GM21786 (cell line): ENCODE measurements at regions not wholly inside any gene's neighbourhood (a gene's known extent, or its start where the extent isn't known, plus 50 kb on each side); places are given as distances from the start of the nearest gene placed in this dataset.
"Not testable (repeated sequence)": the region's sequence is repeated elsewhere in the genome, so short reads cannot be mapped to it uniquely, and the experiment has no call there.

Source experiments
- ATAC-seq: cut with Tn5 transposase; IDR thresholded peaks from one replicate; pipeline ENCODE4 v1.9.1; 2021; ENCODE audit not compliant: unreplicated experiment

- no peak for ATAC-seq
Measured at GRCh38 chrX:13428053-13428786, 108.4 kb upstream of the ATXN3L start.

- no peak for ATAC-seq
Measured at GRCh38 chrX:13427441-13428052, 107.7 kb upstream of the ATXN3L start.

GRCh38 chrX:13420545-13421183 lies 100.8 kb upstream of the ATXN3L start:
- ATAC-seq: no peak

- ATAC-seq: no peak
Measured at GRCh38 chrX:13419918-13420317, 100.1 kb upstream of the ATXN3L start.

- ATAC-seq: no peak
Measured at GRCh38 chrX:13419276-13419675, 99.4 kb upstream of the ATXN3L start.

DNA sequence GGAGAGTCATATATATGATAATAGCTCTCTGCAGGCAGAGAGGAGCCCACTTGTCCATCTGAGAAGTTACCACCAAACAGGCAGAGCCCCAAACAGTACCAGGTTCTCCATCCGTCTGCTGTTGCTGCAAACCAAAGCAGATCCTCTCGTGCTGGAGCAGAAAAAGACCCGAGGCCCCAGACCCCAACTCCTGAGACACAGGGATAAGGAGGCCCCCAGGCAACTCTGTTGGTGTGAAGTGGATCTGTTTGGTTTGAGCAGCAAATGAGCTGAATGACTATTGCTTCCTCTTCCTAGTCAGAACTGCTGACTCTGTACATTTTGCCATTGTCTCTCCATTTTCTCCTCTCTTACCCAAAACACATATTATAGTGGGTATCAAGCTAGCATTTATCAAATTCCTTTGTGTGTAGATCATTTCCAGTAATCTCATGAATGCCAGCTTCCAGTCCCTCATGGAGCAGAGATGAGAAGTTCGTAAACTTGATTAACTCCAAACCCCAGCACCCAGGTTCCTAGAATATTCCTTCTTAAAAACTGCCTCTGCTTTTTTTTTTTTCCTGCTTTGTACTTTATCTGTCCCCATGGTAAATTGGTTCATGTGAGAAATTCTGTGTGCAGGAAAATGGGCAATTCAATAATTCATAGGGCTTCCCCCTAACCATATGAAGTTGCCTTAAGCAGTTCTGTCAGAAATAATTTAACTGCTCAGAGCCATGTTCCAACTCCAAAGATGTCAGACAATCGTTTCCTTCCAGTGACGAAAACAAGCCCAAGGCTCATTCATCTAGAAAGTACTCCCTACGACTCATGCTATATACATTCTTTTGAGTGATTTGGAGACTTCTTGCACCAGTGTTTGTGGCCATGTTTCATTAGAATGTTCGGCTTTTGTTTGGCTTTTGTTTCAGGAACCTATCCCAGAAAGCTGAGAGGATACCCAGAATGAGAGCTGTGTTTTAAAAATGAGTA lies 98.6 kb upstream of the ATXN3L start:
- ATAC-seq: no peak

DNA sequence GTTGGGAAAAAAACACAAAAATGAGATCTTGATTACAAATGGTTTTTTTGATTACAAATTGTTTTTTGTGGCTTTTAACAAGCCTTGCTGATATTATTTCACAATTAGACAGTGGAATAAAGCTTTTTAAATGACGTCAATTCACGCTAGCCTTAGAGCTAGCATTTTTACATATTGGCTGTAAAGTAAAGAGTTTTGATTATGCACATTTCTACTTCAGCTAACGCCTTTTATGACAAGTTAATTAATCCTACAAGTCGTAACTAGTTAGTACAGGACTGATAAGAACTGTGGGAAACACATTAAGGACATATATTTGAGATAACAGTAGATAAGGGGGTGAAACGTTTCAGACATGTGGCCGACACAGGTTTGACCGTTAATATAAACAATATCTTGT lies 95.7 kb upstream of the ATXN3L start:
- no peak for ATAC-seq

DNA sequence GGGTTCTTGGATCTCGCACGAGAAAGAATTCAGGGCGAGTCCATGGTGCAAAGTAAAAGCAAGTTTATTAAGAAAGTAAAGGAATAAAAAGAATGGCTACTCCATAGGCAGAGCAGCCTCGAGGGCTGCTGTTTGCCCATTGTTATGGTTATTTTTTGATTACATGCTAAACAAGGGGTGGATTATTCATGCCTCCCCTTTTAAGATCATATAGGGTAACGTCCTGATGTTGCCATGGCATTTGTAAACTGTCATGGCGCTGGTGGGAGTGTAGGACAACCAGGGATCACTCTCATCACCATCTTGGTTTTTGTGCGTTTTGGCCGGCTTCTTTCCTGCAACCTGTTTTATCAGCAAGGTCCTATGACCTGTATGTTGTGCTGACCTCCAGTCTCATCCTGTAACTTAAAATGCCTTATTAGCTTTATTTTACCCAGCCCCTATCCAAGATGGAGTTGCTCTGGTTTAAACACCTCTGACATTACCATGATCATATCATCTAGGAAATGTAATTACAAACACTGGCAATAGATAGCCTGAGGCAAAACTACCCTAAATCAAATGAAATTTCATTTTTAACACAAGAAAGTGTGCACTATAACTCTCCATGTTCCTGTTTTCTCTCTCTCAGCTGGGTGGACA lies 94.3 kb upstream of the ATXN3L start:
- ATAC-seq: no peak

GRCh38 chrX:13412208-13412600 lies 92.4 kb upstream of the ATXN3L start:
- ATAC-seq: no peak

DNA sequence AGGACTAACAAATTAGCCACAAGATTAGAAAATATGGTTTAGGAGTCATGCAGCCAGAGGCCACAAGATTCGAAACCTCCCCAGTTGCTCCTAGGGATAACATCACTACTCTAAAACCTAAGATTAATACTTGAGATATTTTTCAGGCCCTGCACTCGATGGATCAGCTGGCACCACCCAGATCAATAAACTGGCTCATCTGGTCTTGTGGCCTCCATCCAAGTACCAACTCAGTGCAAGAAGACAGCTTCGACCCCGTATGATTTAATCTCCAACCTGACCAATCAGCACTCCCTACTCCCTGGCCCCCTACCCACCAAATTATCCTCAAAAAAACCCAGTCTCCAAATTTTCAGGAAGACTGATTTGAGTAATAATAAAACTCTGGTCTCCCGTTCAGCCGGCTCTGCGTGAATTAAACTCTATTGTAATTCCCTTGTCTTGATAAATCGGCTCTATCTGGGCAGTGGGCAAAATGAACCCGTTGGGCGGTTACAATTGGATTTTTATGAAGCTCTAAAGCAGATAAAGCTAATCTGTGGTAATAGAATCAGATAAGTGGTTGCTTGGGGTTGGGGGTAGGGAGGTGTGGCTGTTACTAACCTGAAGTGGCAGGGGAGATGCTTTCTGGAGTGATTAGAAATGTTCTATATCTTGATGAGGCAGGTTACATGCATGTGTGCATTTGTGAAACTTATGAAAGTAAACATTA lies 91.8 kb upstream of the ATXN3L start:
- ATAC-seq: no peak

DNA sequence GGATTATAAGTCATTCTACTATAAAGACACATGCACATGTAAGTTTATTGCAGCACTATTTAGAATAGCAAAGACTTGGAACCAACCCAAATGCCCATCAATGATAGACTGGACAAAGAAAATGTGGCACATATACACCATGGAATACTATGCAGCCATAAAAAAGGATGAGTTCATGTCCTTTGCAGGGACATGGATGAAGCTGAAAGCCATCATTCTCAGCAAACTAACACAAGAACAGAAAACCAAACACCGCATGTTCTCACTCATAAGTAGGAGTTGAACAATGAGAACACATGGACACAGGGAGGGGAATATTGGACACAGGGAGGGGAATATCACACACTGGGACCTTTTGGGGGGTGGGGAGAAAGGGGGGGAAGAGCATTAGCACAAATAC lies 88.7 kb upstream of the ATXN3L start:
- ATAC-seq: not testable (repeated sequence)

DNA sequence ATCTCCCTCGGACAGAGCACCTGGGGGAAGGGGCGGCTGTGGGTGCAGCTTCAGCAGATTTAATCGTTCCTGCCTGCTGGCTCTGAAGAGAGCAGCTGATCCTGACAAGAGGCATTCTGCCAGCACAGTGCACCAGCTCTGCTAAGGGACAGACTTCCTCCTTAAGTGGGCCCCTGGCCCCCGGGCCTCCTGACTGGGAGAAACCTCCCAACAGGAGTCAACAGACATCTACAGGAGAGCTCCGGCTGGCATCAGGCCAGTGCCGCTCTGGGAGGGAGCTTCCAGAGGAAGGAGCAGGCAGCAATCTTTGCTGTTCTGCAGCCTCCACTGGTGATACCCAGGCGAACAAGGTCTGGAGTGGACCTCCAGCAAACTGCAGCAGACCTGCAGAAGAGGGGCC lies 84.9 kb upstream of the ATXN3L start:
- ATAC-seq: not testable (repeated sequence)

DNA sequence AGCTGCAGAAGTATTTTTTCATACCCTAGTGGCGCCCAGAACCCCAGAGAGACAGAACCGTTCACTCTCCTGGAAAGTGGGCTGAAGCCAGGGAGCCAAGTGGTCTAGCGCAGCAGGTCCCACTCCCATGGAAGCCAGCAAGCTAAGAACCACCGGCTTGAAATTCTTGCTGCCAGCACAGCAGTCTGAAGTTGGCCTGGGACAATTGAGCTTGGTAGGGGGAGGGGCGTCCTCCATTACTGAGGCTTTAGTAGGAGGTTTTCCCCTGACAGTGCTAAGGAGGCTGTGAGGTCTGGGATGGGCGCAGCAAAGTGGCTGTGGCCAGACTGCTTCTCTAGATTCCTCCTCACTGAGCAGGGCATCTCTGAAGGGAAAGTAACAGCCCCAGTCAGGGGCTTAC lies 84.5 kb upstream of the ATXN3L start:
- no peak for ATAC-seq

GRCh38 chrX:13401724-13402123 lies 81.9 kb upstream of the ATXN3L start:
- no peak for ATAC-seq

- no peak for ATAC-seq
Measured at GRCh38 chrX:13398839-13399238, 79.0 kb upstream of the ATXN3L start.

DNA sequence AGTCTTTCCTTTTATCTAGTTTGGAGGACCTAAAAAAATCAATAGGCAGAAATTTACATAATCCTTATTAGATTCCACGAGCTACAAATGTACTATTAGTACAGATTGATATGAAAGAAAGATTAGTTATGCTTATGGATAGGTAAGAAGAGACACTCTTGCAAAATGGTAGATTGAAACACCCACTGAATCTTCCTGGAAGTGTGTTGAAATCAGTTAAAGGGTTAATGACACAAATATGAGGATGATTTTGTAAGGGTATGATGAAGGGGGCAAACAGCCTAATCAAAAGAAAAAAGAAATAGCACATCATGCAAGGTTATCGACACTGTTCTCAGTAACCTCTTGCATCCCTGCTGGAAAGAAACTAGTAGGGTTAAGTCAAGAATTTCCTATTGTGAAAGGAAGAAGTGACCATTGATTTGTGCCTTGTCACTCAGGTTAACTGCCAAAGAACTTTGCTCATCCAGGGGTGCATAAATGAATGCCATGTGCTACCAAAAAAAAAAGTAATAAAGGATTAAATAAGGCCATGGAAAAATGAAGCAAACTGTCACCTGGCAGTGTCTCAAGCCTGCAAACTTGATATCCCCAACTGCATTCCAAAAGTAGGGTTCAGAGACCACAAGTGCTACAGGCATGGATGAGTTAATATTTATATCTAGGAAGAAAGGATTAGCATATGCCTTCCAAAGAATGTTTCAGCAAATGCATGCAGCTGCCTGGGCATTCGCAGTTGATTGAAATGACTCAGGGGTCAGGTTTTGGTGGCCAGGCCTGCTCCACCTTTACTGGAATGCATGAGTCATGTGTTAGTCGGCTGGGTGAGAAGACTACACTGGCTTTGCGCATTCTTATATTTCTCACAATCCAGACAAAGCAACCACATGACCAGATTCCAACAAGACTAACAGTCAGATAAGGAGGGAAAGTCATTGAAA lies 78.3 kb upstream of the ATXN3L start:
- no peak for ATAC-seq

DNA sequence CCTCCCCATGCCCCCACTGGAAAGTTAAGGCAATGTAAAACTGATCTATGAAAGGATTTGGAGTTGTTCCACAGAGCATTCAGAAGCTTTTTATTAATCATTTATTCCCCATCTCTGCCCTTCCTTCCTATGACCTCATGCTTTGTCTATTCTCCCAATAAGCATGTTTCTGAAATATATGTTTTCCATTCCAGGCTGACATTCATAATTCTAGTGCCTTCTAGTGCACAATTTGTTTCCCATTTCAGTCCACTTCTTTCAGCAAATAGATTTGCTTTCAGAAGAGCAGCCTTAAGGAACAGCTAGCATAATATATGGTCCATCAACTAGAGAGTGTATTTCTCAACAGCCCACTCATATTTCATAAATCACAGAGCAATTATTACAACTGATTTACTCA lies 77.1 kb upstream of the ATXN3L start:
- ATAC-seq: no peak

DNA sequence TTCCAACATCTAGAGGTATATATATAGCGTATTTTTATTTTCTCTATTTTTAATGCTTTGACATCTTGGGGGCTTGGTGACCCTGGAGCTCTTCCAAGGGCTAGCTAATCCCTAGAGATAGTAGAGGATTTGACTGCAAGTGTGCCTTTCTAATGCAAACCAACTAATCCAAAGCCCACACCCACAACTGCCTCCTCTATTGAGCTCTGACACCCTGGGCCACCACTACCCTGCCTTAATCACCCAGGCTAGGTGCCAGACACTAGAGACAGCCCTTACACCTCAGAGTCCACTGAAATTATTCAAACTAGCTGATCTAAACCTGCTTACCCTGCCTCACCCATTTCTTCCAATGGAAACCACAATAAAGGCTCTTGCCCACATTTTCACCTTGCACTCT lies 69.6 kb upstream of the ATXN3L start:
- ATAC-seq: no peak
